ENCODE measurements at regions not wholly inside any gene's neighbourhood (a gene's known extent, or its start where the extent isn't known, plus 50 kb on each side); places are given as distances from the start of the nearest gene placed in this dataset.

DNA sequence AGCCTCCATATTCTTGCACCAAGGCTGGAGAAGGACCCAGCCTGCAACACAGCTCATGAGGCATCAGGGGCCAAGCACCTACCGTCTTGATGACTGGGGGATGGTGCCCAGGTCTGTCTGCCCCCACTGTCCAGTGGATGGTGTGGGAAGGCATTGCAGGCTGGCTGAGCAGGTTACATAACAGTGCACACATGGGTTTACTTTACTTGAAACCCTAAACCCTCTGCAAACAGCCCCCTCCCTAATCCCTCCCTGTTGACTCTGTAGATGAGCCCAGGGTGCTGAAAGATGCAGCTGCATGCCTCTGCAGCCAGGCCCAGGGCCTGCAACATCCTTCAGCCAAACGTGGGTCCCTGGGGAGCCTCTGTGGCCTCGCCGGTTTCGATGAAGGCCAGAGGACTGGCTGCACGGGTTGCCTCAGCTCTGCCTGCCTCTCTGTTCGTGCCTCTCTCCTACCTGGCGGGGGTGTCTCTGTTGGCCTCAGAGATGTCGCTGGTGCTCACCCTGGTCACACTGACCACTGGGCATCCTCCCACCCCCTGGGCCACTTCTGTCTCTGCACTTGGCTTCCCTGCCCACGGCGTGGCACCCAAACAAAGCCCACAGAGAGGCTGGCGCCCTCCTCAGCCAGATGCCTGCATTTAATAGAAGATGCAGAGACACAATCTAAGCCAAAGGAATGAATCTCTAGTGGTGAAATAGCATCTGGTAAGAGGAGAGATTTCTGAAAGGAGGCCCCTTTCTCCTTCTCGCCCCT, 95.1 kb downstream of the METRNL start:
- TF ChIP-seq, protein P1, sequence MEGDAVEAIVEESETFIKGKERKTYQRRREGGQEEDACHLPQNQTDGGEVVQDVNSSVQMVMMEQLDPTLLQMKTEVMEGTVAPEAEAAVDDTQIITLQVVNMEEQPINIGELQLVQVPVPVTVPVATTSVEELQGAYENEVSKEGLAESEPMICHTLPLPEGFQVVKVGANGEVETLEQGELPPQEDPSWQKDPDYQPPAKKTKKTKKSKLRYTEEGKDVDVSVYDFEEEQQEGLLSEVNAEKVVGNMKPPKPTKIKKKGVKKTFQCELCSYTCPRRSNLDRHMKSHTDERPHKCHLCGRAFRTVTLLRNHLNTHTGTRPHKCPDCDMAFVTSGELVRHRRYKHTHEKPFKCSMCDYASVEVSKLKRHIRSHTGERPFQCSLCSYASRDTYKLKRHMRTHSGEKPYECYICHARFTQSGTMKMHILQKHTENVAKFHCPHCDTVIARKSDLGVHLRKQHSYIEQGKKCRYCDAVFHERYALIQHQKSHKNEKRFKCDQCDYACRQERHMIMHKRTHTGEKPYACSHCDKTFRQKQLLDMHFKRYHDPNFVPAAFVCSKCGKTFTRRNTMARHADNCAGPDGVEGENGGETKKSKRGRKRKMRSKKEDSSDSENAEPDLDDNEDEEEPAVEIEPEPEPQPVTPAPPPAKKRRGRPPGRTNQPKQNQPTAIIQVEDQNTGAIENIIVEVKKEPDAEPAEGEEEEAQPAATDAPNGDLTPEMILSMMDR (IDR thresholded peaks at IDR 0.05; ENCODE audit: borderline replicate concordance): no peak
- no peak for DNase-seq
- peaks cover 20% of the 10 kb centered on the region for H3K27me3 ChIP-seq (ENCODE audit: low read depth)
- intact Hi-C loops (cut with micrococcal nuclease): no loop called here
- no peaks in the 10 kb centered on the region for H3K4me1 ChIP-seq
- no peaks in the 10 kb centered on the region for H3K36me3 ChIP-seq
- no peak overlapping the region for H3K27ac ChIP-seq (replicated peaks)
- no peak overlapping the region for H3K4me3 ChIP-seq
- H3K9me3 ChIP-seq (replicated peaks): no peaks in the 10 kb centered on the region

DNA sequence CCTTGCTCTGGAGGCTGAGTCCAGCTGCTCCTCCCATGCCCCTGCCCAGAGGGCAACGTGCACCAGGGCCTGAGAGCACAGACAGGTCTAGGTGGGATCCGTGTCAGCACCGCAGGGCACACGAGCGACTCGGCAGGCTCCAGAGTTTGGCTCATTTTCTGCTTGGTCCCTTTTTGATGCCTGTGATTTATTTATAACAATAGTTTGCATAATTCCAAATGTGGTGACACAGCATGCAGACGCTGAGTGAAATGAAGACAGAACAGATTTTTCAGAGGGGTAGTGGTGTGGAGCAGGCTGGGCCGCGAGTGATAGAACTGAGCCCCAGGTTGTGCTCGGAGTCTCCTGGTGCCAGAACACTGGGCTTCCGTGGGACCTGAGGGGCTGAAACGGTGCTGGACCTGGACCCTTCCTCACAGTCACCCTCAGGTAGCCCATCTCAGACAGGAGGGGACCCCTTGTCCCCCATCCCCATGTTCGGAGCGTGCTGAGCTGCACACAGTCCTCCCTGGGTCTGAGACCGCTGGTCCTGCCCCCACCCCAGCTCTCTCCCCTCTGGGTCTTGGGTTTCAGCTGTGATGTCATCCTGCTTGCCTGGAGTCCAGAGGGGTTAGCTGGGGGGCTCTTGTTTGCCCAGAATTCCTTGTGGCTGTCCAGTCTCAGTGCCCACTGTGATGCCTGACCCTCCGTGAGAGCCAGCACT, 95.9 kb downstream of the METRNL start:
- intact Hi-C loops (cut with micrococcal nuclease): no loop called here
- TF ChIP-seq, protein P1 (IDR thresholded peaks at IDR 0.05; ENCODE audit: borderline replicate concordance): no peak
- DNase-seq: no peak

GRCh38 chr17:83175822-83176622, 96.6 kb downstream of the METRNL start:
- DNase-seq: no peak
- intact Hi-C loops (cut with micrococcal nuclease): no loop called here
- Histone ChIP-seq H3K4me3 (no peak overlapping the region), H3K27ac (replicated peaks) (no peak overlapping the region), H3K4me1 (no peaks in the 10 kb centered on the region), H3K27me3 (ENCODE audit: low read depth) (peaks cover 8% of the 10 kb centered on the region), H3K36me3 (no peaks in the 10 kb centered on the region), H3K9me3 (replicated peaks) (no peaks in the 10 kb centered on the region)
- TF ChIP-seq, protein P1 (IDR thresholded peaks at IDR 0.05; ENCODE audit: borderline replicate concordance): no peak

More for the DNA sequence above, 95.9 kb downstream of the METRNL start:
- Histone ChIP-seq H3K36me3 (no peaks in the 10 kb centered on the region), H3K4me1 (no peaks in the 10 kb centered on the region), H3K9me3 (replicated peaks) (no peaks in the 10 kb centered on the region), H3K4me3 (no peak overlapping the region), H3K27ac (replicated peaks) (no peak overlapping the region), H3K27me3 (ENCODE audit: low read depth) (peaks cover 16% of the 10 kb centered on the region)

DNA sequence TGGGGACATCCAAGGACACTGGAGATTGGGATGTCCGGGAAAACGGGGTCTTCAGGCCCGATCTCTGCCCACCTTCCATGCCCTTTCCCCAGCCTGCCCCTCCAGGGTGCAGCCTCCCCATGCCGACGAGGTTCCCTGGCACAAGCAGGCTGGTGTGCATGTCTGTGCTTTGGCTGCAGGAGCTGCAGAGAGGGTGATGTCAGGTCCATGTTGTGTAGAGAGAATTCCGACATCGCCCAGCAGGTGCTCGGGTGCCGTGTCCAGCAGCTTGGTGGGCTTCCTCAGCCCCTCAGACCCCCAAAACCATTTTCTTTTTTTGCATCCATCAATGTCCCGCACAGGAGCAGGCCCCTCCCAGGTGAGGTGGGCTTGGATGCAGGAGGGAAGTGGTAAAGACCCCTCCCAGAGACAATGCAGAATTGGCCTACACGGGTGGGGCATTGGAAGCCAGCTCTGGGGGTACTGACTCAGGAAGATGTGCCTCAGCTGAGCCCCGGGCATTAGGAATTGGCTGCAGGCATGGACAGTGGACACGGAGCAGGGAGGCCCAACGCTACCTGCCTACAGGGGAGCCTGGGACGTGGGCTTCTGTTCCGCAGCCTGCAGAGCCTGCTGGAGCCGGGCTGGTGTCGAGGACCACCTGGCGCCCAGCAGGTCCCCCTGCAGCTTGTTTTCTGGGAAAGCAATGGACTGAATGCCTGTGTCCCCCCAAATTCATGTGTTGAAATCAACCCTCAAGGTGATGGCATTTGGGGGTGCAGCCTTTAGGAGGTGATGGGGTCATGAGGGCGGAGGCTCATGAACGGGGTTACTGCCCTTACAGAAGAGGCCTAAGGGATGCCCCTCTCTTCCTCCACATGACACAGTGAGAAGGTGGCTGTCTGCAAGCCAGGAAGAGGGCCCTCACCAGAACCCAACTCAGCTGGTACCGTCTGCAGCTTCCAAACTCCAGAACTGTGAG, 97.5 kb downstream of the METRNL start:
- no peak overlapping the region for H3K4me3 ChIP-seq
- no peaks in the 10 kb centered on the region for H3K36me3 ChIP-seq
- no peak overlapping the region for H3K27ac ChIP-seq (replicated peaks)
- intact Hi-C loops (cut with micrococcal nuclease): no loop called here
- TF ChIP-seq, protein P1 (IDR thresholded peaks at IDR 0.05; ENCODE audit: borderline replicate concordance): no peak
- peaks cover under 1% of the 10 kb centered on the region for H3K27me3 ChIP-seq (ENCODE audit: low read depth)
- H3K9me3 ChIP-seq (replicated peaks): no peaks in the 10 kb centered on the region
- no peak for DNase-seq
- no peaks in the 10 kb centered on the region for H3K4me1 ChIP-seq
